GM19193 (cell line): ENCODE measurements at regions not wholly inside any gene's neighbourhood (a gene's known extent, or its start where the extent isn't known, plus 50 kb on each side); places are given as distances from the start of the nearest gene placed in this dataset.

Experiments
- POLR2A ChIP-seq: IDR thresholded peaks from 4 replicates; pipeline ENCODE4 v1.6.1; 2011; ENCODE audit not compliant: insufficient read depth, insufficient read length; ENCODE audit errors: extremely low read depth

- TF ChIP-seq POLR2A = no peak
Measured at GRCh38 chr1:38210021-38210894, 163.7 kb upstream of the POU3F1 start.

- no peak for TF ChIP-seq POLR2A
Measured at GRCh38 chr1:38208716-38209632, 162.4 kb upstream of the POU3F1 start.

DNA sequence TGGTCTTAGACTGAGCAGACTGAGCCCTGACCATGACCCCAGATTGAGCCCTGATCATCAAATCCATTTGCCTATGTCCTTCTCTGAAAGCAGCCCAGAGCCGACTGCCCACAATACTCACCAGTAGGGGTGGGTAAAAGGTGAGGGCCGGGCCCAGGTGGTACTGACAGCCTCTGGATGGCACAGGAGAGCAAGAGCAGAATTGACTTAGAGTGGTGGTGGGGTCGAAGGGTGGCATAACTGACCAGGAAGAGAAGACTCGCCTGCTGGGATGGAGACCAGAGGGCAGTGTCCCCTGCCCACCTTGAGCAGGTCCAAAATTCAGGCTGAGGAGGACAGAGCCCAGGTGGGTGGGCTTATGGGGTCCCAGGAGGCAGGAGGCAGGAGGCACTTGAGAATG lies 161.3 kb upstream of the POU3F1 start:
- TF ChIP-seq POLR2A = no peak

DNA sequence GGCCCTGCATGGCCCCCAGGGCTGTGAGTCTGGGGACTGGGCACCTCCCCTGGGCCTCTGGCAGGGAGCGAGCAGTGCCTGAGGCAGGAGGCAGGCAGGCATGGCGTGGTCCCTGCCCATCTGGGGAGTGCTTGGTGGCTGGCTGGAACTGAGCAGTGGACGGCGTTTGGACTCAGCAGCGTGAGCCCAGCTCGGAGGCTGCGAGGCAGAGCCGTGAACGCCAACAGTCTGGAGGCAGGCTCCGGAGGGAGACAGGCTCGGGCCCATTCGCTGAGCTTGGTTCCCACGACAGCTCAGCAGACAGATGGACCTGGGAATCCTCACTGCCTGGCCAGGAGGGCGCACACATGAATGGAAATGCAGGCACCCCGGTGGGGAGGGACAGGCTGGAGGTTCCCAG lies 160.7 kb upstream of the POU3F1 start:
- TF ChIP-seq POLR2A = no peak

DNA sequence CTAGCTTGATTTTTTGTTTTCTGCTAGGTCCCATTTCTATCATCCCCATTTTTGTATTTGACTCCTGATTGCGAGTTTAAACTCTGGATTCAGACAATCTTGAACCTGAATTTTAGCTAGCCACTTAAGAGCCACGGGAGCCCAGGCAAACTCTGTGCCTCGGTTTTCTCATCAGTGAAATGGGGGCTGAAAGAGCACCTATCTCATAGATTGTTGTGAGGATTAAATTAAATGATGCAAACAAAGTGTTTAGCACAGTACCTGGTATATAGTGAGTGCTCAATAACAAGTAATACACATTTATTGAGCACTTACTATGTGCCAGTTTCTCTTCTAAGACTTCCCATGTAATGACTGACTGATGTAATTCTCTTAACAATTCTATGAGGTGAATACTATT lies 158.1 kb upstream of the POU3F1 start:
- TF ChIP-seq POLR2A = no peak

- TF ChIP-seq POLR2A = no peak
Measured at GRCh38 chr1:38203441-38203840, 156.8 kb upstream of the POU3F1 start.

GRCh38 chr1:38201431-38201830 lies 154.8 kb upstream of the POU3F1 start:
- TF ChIP-seq POLR2A = no peak

DNA sequence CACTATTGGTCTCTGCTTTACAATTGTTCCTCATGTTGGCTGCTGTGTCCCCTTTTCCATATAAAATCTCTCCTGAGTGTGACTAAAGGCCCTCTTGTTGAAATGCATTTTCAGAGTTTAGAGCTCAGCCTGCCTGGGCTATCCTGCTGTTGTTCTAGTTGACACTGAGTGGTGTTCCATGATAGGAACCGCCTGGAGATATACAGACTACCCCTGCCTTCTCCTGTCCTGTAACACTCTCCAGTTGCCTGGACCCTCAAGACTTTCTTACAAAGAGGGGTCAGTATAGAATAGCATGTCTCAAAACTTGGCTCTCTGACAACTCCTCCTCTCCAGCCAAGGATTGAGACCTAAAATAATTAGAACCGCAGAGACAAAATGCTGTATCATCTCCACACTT lies 152.0 kb upstream of the POU3F1 start:
- no peak for TF ChIP-seq POLR2A

- TF ChIP-seq POLR2A = no peak
Measured at GRCh38 chr1:38198099-38198498, 151.5 kb upstream of the POU3F1 start.

DNA sequence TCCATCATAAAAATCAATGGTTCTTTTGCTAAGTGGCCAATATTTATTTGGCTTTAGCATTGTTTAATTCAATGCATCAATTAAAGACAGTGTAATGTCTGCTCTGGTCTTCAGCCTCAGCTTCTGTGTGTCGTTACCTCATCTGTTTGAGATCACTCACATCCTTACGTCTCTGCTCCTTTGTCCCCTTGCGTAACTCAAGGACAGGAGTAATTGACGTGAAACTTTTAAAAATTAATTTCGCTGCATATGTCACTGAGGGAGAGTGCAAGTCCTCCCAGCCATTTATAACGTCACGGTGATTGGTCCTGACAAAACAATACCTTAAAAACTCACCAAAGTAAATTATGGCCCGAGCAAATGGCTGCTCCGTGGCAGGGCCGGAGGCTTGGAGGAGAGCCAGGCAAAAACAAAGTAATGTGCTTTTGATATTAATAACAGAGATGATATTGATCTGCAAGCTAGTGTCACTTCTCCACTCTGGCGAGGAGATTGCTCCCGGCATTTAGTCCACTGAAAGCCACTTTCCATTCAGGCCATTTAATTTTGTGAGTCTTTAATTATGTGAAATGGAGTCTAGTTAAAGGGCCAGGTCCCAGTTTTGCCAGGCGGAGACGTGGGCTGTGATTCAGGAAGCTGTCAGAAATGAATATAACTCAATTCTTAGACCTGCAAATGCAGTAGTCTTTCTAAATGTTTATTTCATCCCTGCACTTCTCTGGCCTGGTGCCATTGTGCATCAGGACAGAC lies 150.9 kb upstream of the POU3F1 start:
- no peak for TF ChIP-seq POLR2A

DNA sequence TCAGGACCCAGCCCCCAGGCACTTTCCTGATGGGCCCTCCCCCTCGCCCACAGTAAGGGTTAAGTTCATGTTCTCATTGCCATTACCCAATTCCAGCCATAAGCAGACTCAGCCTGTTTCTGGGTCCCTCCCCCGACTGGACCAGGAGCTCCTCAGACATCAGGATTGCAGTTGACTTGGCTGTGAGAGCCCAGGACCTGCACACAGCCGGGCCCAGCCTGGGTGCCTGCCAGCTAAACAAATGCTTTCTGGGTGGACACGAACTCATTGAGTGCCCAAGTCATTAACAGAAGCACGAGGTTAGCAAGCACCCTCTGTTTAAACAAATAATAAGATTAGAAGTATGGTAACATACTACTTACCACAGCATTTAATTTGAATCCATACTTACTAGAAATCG lies 147.9 kb upstream of the POU3F1 start:
- TF ChIP-seq POLR2A = no peak

DNA sequence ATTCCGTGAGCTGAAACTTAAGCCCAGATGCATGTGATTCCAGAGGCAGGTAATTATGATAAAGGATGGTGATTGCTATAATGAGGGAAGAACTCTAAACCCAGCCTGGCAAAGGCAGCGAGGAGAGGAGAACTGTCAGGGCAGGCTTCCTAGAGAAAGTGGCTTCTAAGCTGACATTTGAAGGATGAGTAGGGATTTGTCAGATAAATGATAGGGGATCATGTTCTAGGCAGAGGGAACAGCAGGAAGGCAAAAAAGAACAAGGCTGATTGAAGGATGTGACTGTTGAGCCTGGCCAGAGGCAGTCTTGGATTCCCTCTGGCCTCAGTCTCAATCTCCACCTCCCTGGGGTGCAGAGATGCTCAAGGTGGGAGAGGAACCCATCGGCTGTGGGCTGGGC lies 146.4 kb upstream of the POU3F1 start:
- no peak for TF ChIP-seq POLR2A

GRCh38 chr1:38191461-38191860 lies 144.9 kb upstream of the POU3F1 start:
- no peak for TF ChIP-seq POLR2A

DNA sequence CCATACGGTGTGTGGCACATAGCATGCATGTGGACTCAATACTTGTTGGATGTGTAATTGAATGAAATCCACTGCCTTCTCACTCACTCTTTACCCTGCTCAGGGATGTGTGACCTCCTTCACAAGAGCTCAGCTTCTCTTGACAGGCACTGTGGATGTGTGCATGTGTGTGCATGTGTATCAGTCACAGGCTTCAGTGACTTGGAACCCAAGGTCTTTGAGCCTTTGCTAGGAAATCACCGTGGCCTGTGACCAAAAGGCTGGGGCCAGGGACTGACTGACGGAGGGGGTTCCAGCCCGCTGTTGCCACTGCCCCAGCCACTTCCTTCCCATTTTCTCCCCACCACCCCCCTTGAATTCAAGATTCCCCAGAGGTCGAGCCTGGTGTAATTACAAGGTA lies 144.4 kb upstream of the POU3F1 start:
- TF ChIP-seq POLR2A = no peak

- TF ChIP-seq POLR2A = no peak
Measured at GRCh38 chr1:38187552-38187951, 141.0 kb upstream of the POU3F1 start.
